ENCODE measurements at regions not wholly inside any gene's neighbourhood (a gene's known extent, or its start where the extent isn't known, plus 50 kb on each side); places are given as distances from the start of the nearest gene placed in this dataset.
"Not testable (repeated sequence)": the region's sequence is repeated elsewhere in the genome, so short reads cannot be mapped to it uniquely, and the experiment has no call there.

GRCh38 chr6:168239044-168239773, 80.4 kb downstream of the DACT2 start:
- H3K4me1 ChIP-seq: peaks cover 0 to 11% (median 3%) of the 10 kb centered on the region in 12 donors
- 66 to 84% (median 73%) methylated on average over 15 to 21 of the region's 21 CpGs for WGBS, 4 donors
- ATAC-seq: peak in 2 of 4 donors; percentile 33 to 34
- H3K36me3 ChIP-seq: no peaks in the 10 kb centered on the region
- H3K27me3 ChIP-seq: peaks cover 0 to 15% (median 0%) of the 10 kb centered on the region in 9 donors
- H3K9me3 ChIP-seq: no peaks in the 10 kb centered on the region
- TF ChIP-seq POLR2A (IDR thresholded peaks at IDR 0.05) (no peak), CTCF (IDR thresholded peaks at IDR 0.05) (no peak)
- H3K27ac ChIP-seq: no peak overlapping the region
- no peak for DNase-seq
- H3K4me3 ChIP-seq: no peak overlapping the region
- intact Hi-C loops (cut with DNase I): no loop called here

GRCh38 chr6:168238159-168238909, 81.2 kb downstream of the DACT2 start:
- H3K4me1 ChIP-seq: peaks cover 0 to 11% (median 3%) of the 10 kb centered on the region in 12 donors
- WGBS, 4 donors: 93 to 95% (median 93%) methylated on average over 11 of the region's 11 CpGs
- intact Hi-C loops (cut with DNase I): no loop called here

GRCh38 chr6:168233875-168234213, 85.7 kb downstream of the DACT2 start:
- H3K4me3 ChIP-seq; H3K4me1 ChIP-seq; H3K36me3 ChIP-seq; ATAC-seq; DNase-seq; H3K9me3 ChIP-seq; intact Hi-C loops (cut with DNase I); H3K27ac ChIP-seq: not testable (repeated sequence)
- peaks cover 0 to 11% (median 0%) of the 10 kb centered on the region in 9 donors for H3K27me3 ChIP-seq
- WGBS, 4 donors: 81 to 88% (median 87%) methylated on average over 7 of the region's 7 CpGs; no CpG with 5 or more reads in 1 of the 4 donors

More at GRCh38 chr6:168238159-168238909, 81.2 kb downstream of the DACT2 start:
- Histone ChIP-seq H3K27ac (no peak overlapping the region), H3K4me3 (no peak overlapping the region), H3K9me3 (no peaks in the 10 kb centered on the region), H3K27me3 (peaks cover 0 to 9% (median 0%) of the 10 kb centered on the region in 9 donors), H3K36me3 (no peaks in the 10 kb centered on the region)
- no peak for TF ChIP-seq CTCF (IDR thresholded peaks at IDR 0.05)
- no peak for TF ChIP-seq POLR2A (IDR thresholded peaks at IDR 0.05)
- DNase-seq: no peak
- no peak for ATAC-seq

- H3K4me3 ChIP-seq: no peak overlapping the region
- WGBS, 4 donors: 79 to 90% (median 86%) methylated on average over 27 to 28 of the region's 28 CpGs
- no peak for ATAC-seq
- TF ChIP-seq POLR2A (IDR thresholded peaks at IDR 0.05) (no peak), CTCF (IDR thresholded peaks at IDR 0.05) (no peak)
- H3K36me3 ChIP-seq: no peaks in the 10 kb centered on the region
- H3K27me3 ChIP-seq: peaks cover 0 to 11% (median 0%) of the 10 kb centered on the region in 9 donors
- no peaks in the 10 kb centered on the region for H3K9me3 ChIP-seq
- H3K27ac ChIP-seq: no peak overlapping the region
- no peak for DNase-seq
- intact Hi-C loops (cut with DNase I): no loop called here
- H3K4me1 ChIP-seq: no peaks in the 10 kb centered on the region
Observed at GRCh38 chr6:168232989-168233874, 86.3 kb downstream of the DACT2 start.

Data from heart left ventricle (tissue), 16 donors.